Lung (tissue), 11 donors: ENCODE measurements at regions not wholly inside any gene's neighbourhood (a gene's known extent, or its start where the extent isn't known, plus 50 kb on each side); places are given as distances from the start of the nearest gene placed in this dataset.

Experiments used
- ATAC-seq: fragments of 200-7000 bp; cut with Tn5 transposase; one replicate; pipeline ENCODE4 v1.9.1; 2020; ENCODE audit warnings: moderate number of reproducible peaks; ENCODE audit not compliant: insufficient read depth, low FRiP score
- DNase-seq, 3 donors: peaks; one replicate each; pipeline ENCODE4 v3.0.0-alpha.2; 2013 to 2017
- H3K27ac ChIP-seq, 2 donors: one replicate each; pipeline ENCODE4 v1.5.1; 2013; ENCODE audit warnings: mild to moderate bottlenecking in 2 of 2, moderate library complexity in 2 of 2, control low read depth in 1 of 2, inconsistent platforms in 1 of 2, low read depth in 1 of 2, low read length in 1 of 2
- H3K27me3 ChIP-seq, 3 donors: one replicate each; pipeline ENCODE4 v1.5.1; 2013; ENCODE audit warnings: low read length in 2 of 3; ENCODE audit not compliant: control insufficient read depth in 3 of 3, insufficient read depth in 3 of 3
- H3K36me3 ChIP-seq, 4 donors: one replicate each; pipeline ENCODE4 v1.5.1; 2013; ENCODE audit warnings: low read length in 4 of 4, mild to moderate bottlenecking in 1 of 4, moderate library complexity in 1 of 4; ENCODE audit not compliant: control insufficient read depth in 4 of 4, insufficient read depth in 4 of 4
- H3K4me1 ChIP-seq, 5 donors: one replicate each; pipeline ENCODE4 v1.5.1; 2013; ENCODE audit warnings: low read length in 5 of 5, mild to moderate bottlenecking in 2 of 5, moderate library complexity in 1 of 5; ENCODE audit not compliant: control insufficient read depth in 5 of 5, insufficient read depth in 5 of 5
- H3K4me3 ChIP-seq: one replicate; pipeline ENCODE4 v1.5.1; 2013; ENCODE audit warnings: mild to moderate bottlenecking, control low read depth, moderate library complexity
- H3K9ac ChIP-seq, 2 donors: one replicate each; pipeline ENCODE4 v1.5.1; 2013; ENCODE audit warnings: low read length in 2 of 2, control low read depth in 1 of 2; ENCODE audit not compliant: insufficient read depth in 1 of 2
- H3K9me3 ChIP-seq, 4 donors: one replicate each; pipeline ENCODE4 v1.5.1; 2013; ENCODE audit warnings: low read length in 3 of 4, mild to moderate bottlenecking in 1 of 4, moderate library complexity in 1 of 4; ENCODE audit not compliant: control insufficient read depth in 4 of 4, insufficient read depth in 3 of 4
- CTCF ChIP-seq: IDR thresholded peaks from 2 replicates; pipeline ENCODE4 v1.5.1; 2012; ENCODE audit warnings: mild to moderate bottlenecking; ENCODE audit errors: control extremely low read depth, extremely low read depth
- WGBS, 2 donors: extraction: QIAGEN DNeasy Blood & Tissue Kit; methylation state at CpG; one replicate each; pipeline ENCODE4 v1.1.7; 2013; 5-methylcytosine and 5-hydroxymethylcytosine counted together
- donor health status: control.
- donor health status: control.
- donor health status: Bipolar disorder and iron deficiency.
- donor health status: healthy.
- donor health status: DM: yes; HTN: yes; CAD: no.

- ATAC-seq (no peak), DNase-seq (no peak)
- Histone ChIP-seq H3K9me3 (peaks cover 0 to 2% (median 0%) of the 10 kb centered on the region in 4 donors), H3K9ac (no peak overlapping the region), H3K4me1 (peaks cover 0 to 2% (median 0%) of the 10 kb centered on the region in 5 donors), H3K27ac (no peak overlapping the region), H3K36me3 (no peaks in the 10 kb centered on the region), H3K4me3 (no peak overlapping the region), H3K27me3 (no peaks in the 10 kb centered on the region)
- no peak for TF ChIP-seq CTCF
- WGBS, 2 donors: 87 to 88% methylated on average over 1 of the region's 1 CpG
Measured at GRCh38 chr17:69764146-69764545, 310.9 kb upstream of the KCNJ16 start.

GRCh38 chr17:69769050-69769449, 306.0 kb upstream of the KCNJ16 start:
- no peak overlapping the region for H3K27ac ChIP-seq
- H3K27me3 ChIP-seq: no peaks in the 10 kb centered on the region
- no peak for TF ChIP-seq CTCF
- H3K9me3 ChIP-seq: no peaks in the 10 kb centered on the region
- peaks cover 0 to 2% (median 0%) of the 10 kb centered on the region in 5 donors for H3K4me1 ChIP-seq
- H3K9ac ChIP-seq: no peak overlapping the region
- DNase-seq (no peak), ATAC-seq (no peak)
- WGBS, 2 donors: 92 to 96% methylated on average over 4 of the region's 4 CpGs
- no peak overlapping the region for H3K4me3 ChIP-seq
- H3K36me3 ChIP-seq: no peaks in the 10 kb centered on the region

GRCh38 chr17:69773081-69773480, 301.9 kb upstream of the KCNJ16 start:
- no peak for TF ChIP-seq CTCF
- Histone ChIP-seq H3K9me3 (no peaks in the 10 kb centered on the region), H3K27me3 (no peaks in the 10 kb centered on the region), H3K36me3 (no peaks in the 10 kb centered on the region), H3K9ac (no peak overlapping the region), H3K4me3 (no peak overlapping the region), H3K27ac (no peak overlapping the region), H3K4me1 (no peaks in the 10 kb centered on the region)
- DNase-seq: peak in 1 of 3 donors; percentile 9
- ATAC-seq: no peak
- WGBS, 2 donors: 54 to 76% methylated on average over 3 of the region's 3 CpGs
